ENCODE measurements at regions not wholly inside any gene's neighbourhood (a gene's known extent, or its start where the extent isn't known, plus 50 kb on each side); places are given as distances from the start of the nearest gene placed in this dataset.
"Not testable (repeated sequence)": the region's sequence is repeated elsewhere in the genome, so short reads cannot be mapped to it uniquely, and the experiment has no call there.

DNA sequence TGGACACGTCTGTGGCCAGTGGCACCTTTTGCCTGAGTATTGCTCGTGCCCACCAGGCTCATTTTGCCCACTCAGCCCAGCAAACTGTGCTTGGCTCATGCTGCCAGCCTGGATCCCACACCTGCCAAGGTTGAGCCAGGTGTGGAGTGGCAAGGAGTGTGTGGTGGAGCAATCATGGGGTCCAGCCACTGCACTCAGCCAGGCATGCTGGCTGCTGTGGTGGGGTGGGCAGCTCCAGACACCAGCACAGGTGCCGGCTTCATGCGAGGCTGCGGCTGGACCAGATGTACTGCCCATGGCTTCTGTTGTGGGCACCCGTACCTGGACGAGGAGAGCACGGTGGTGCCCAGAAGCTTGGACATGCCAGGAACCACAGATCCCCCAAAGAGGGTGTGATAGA lies 364.1 kb downstream of the TMEM38B start:
- DNase-seq = no peak

DNA sequence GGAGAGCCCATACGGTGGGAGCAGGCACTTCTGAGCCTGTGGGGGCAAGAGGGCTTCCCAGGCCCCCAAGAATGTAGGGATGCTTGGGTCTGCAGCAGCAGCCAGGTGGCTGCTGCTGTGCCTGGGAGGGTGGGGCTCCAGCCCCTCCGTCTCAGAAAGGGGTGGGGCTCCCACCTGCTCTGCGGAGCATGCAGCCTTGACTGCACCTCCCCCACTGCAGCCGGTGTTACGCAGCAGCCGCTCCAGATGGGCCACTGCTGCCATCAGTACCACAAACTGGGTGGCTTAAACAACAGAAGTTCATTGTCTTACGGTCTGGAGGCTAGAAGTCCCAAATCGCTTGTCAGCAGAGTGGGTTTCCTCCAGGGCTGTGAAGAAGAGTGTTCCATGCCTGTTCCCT lies 365.5 kb downstream of the TMEM38B start:
- DNase-seq = no peak

DNA sequence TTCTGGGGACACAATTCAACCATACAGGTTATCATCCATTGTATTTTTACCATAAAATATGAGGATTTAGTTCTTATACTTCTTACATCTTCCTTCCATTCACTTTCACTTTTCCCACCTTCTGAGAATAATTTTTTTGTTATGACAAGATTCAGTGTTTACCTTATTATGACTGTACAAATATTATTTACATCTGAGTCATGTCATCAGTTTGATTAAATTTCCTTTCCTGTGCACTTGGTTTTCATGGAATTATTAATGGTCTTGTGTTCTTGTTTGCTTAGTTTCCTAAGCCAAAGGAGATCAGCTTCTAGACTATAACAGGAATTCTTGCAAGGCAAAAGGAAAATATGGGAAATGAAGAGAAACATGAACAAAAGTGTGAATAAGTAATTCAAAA lies 366.5 kb downstream of the TMEM38B start:
- DNase-seq = no peak

DNA sequence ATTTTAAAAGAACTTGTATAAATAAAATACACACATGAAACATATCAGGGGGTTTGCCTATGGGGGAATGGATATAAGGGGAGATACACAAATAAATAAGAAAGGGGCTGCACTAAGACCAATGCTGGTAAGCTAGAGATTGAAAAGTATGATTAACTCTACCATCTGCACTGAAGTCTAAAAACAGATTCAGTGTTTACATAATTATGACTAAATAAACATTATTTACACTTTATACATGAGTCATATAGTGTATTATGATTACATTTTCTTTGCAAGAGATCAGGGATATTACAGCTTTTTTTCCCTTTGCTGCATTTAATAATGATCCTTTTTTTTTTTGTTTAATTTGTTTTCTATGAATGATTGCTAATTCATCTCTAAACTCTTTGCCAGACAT lies 367.9 kb downstream of the TMEM38B start:
- DNase-seq = no peak

DNA sequence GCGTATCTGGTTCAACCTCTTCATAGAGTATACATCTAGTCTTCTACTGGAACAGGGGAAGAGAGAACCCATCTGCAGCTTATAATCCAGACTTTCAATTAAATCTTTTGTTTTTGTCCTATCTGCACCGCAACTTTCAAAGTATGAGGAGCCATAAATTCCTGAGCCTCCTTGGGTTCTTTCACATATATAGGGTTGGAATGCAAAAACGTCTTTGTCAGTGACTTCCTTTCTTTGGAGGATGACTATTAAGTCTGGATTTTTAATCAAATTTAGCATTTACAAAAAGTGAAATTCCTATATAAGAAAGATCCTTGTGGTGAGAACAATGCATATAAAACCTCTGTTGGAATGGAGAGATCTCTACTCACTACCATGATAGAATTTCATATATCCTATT lies 370.8 kb downstream of the TMEM38B start:
- no peak for DNase-seq

DNA sequence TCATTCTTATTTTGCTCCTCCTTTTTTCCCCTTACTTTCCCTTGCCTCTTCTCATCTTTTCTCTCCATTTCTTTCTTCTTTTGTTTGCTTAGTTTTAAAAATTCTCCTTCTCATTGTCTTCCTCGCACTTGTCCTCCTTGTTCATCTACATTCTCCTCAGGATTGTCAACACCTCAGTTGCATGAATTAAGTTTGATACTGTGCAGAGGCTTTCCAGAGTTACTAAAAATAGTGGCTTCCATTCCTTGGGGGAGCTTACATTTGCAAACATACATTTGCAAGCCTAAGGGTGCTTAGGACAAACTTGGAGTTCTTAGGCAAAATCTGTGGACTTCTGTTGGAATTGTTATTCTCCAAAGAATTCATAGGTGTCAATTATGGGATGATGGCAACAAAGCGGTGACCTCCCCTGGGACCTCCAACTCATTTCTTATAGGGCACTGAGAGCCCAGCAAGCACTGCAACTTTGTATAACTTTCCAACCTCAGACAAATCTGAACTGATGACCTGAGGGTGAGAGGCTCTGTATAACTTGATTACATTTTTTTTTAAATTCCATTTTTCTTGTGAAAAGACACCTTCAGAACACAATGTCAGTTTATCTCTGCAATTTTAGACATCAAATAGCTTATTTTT lies 371.4 kb downstream of the TMEM38B start:
- no peak for DNase-seq

DNA sequence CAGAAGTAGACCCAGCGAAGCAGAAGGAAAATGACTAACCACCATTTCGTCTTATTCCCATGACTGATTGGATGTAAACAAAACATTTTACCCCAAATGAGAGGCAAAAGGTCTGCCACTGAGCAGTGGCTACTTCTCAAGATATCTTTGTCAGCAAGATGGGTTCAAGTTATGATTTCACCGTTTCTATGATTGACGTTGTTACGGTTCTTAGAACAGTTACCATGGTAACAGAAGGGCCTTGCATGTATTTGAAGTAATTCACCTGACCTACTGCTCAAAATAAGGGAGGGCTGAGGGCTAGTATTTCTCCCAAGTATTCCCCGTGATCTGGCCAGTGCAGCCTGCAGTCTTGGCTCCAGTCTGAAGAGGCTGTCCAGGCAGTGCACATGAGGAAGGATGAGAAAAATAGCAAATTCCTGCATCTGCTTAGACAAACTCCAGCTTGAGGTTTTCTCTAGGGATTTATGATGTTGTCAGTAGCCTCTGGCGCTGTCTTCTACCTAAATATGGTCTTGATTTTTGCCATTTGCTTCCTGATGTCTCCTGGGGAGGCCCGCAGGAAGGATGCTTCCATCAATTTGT lies 372.7 kb downstream of the TMEM38B start:
- DNase-seq = no peak

DNA sequence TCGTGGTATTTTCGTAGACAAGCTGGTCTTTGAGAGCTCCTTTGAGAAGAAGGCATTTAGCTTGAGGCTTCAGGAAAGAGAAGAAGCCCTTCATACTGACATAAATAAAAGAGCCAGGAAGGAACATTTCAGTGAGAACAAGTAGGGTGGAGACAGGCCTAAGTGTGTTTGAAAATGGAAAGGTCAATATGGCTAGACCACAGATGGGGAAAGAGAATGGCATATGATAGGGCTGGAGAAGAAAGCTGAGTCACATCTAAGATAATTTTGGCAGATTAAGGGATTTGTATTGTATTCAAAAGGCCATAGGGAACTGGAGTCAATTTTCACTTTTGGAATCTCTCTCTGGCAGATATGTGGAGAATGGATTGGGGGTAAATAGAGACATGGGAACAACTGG lies 374.9 kb downstream of the TMEM38B start:
- no peak for DNase-seq

DNA sequence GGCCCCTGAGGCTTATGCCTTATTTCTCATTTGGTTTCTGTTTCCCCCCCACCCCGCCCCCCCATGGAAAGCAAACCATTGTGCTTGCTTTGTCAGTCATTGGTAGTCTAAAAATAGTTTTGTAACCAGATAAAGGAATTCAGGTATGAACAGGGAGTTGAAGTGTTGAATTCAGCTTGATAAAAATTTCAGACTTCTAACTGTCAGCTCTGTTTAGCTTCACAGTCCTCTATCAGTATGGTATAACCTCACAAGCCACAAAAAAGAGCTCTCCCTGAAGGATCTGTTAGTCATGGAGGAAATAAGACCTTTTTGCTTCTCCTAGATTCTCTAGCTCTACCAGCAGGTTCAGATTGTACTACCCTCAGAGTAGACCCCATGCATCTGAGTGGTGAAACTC lies 378.1 kb downstream of the TMEM38B start:
- DNase-seq = no peak

DNA sequence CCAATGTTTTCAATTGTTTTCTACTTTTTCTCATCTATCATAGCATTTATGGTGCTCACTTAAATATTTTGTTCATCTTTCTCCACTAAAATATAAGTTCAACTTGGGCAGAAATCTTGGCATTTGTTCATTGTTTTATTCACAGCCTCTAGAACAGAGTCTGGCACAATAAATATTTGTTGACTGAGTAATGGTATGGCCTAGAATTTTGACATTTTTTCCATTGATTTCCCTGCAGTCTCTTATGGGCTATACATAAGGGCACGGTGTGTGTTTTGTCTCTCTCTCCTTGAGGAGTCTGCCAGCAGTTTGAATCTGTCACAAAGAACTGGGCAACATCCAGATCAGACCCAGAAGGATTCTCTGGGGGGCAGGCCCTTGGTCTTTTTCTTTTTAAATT lies 379.7 kb downstream of the TMEM38B start:
- DNase-seq = no peak

DNA sequence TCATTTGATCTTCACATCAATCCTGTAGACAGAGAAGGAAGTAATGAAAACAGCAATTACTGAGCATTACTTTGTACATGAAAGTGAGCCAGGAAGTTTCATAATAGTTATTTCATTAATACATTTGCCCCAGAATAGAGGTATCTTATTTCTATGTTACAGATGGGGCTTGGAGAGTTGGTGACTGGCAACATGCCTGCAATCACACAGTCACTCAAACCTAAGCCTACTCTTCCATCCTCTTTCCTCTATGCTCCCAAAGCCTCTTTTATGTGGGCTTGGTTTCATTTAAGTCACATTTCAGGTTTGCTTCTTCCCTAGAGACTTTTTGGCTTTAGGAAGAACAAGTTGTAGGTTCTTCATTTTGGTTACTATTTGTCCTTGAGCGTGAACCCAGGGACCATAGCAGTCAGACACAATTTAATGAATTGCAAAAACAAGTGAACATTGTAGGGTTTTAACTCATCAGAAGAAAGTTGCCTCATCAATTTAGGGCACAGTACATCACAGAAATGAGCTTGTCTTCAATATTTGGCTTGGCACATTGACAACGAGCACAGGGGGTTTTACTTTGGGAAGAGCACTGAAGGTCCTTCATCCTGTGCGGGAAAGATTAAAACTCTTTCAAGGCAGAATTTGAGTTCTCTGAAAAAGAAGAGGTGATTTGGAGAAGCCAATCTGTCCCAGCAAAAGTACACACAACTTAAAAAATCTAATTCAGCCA lies 381.1 kb downstream of the TMEM38B start:
- DNase-seq = no peak

DNA sequence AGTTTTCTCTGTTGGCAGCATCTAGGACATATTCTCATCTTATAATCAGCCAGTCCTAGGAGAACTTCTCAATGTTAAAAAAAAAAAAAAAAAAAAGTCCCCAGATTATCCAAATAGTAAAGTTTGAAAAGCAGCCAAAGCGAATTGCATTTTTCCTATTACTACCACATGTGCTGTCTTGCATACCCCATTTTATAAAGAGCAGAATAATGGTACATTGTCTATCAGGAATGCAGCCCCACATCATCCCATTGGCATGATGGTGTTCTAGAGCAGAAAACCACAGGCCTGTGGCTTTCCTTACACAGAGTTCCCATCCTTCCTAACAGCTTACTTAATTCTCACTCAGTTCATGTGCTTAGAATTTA lies 381.6 kb downstream of the TMEM38B start:
- no peak for DNase-seq

DNA sequence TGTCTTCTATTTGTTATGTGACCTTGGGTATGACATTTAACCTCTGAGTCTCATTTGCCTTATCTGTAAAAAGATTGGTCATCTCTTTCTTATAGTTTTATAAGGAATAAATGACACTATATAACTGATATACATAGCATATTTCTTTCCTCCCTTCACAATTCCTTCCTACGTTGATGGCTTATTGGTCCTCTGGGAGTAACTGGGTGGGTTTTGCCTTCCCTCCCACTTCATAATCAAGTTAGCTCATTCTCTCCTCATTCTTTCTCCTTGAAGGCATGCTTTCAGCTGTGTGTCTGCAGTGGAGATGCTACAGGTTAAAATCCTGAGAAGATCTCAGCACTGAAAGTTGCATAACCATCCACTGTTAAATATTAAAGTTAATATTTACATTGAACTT lies 382.4 kb downstream of the TMEM38B start:
- no peak for DNase-seq

DNA sequence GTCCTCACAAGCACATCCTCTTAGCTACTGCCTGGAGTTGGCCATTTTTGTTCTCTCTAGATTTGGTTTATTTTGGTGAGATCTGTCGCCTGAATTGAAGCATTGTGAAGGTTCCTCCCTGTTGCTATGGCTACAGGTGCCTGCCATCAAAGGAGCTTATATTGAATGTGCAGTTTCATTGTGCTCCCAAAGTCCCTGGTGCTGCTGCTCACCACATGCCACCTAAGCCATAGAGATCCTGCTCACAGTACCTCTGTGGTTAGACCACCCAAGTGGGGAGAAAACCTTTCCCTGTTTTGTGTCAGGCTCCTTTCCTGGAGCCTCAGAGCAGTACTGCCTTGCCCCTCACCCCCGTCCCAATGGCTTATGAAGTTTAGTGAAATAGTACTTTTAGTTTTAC lies 383.4 kb downstream of the TMEM38B start:
- DNase-seq = no peak

DNA sequence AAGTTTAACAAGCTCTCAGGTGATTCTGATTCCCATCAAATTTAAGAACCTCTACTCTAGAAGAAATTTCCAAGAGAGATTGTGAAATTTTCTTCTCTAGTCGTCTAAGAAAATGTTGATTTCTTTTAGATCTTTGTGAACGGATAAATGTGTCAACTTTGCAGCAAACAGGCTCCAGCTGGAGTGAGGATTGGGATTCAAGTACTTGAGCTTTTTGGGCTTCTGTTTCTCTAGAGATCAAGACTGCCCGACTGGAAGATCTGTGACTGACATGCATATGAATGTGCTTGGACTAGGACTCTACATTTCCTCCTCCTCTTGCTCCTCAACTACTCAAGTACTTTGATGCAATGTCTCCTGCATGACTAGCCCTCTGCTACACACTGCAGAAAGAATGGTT lies 388.3 kb downstream of the TMEM38B start:
- no peak for DNase-seq

DNA sequence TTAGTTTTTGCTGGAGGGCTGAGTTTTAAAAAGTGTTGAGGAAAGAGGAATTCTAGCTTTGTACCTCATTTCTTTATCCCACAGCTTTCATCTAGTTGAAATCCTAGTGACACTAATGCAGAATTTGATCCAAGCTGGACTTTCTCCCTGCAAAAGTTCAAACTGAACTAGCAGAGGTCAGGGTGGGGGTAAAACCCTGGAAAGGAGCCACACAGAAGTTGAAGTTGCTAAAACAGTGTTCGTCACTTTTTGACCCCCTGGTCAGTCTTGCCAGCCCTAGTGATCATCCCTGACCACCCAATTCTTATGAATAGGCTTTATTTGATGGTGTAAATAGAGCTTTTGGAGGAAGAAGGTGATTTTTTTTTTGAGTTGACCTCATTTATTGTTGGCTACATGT lies 390.4 kb downstream of the TMEM38B start:
- DNase-seq = no peak

DNA sequence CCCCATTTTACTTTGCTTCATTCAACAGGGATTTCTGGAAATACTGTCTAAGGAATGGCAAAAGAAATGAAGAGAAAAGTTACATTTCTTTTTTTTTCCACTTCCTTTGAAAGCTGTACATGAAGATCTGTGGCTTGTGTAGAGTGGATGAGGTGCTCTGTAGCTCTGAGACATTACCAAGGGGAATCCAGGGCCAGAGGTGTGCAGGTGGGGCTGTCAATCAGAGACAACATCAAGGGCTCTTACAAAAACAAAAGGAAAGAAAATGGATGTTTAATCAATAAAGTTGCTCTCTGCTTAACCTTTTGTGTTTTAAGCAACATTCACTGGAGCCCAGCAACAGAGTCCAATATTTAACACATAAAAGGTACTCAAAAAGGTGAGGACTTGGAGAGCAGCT lies 391.1 kb downstream of the TMEM38B start:
- DNase-seq = peak; percentile 3

DNA sequence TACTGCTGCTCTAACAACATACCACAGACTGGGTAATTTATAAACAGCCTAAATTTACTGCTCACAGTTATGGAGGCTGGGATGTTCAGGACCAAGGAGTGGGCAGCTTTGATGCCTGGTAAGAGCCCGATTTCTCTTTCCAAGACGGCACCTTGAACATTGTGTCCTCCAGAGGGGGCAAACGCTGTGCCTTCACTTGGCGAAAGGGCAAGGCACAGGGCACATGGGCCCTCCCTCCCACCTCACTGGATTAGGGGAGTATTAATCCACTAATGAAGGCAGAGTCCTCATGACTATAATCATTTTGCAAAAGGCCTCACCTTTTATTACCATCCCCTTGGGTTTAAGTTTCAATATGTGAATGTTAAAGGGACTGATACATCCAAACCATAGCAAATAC lies 397.7 kb downstream of the TMEM38B start:
- no peak for DNase-seq

DNA sequence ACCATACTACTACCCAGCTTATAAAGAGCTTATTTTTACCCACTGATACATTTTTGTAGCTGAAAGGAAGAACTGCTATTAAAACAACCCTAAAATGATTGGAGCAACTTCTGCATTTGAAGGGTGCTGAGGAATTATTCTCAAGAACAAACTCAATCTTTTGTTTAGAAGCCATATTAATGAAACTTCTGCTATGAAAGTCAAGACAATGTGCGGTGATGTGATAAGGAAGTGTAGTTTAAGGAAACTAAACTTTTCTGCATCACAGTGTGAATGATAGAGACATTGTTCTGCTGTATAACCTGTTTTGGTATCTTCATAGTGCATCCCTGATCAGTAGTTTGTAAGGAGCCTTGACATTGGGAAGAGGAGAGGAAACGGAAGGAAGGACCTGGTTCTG lies 408.5 kb downstream of the TMEM38B start:
- DNase-seq = no peak

DNA sequence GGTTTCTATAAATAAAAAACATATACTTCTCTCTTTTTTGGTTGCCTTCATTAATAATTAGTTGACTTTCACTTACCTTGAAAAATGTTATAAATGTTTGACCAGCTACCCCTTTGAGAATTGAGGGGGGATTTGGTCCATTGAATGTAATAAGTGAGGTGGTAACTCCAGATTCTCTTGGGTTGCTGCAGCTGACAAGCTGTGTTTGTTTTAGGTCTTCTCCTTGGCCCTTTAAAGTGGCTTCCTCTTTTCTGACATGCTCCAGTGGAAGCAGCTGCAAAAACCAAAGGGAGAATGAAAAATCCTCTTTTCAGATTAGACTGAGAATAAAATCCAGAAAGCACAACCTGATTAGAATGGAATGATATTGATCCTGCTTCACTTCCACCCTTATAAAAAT lies 410.5 kb downstream of the TMEM38B start:
- DNase-seq = no peak

DNA sequence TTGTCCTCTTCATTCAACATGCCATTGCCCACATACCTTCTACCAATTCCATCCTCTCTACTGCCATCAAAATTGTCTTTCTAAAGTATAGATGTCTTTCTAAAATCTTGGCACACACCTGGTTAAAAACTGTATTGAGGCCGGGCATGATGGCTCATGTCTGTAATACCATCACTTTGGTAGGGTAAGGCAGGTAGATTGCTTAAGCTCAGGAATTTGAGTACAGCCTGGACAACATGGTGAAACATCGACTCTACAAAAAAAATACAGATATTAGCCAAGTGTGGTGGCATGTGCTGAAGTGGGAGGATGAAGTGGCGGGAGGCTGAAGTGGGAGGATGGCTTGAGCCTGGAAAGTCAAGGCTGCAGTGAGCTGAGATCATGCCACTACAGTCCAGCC lies 412.1 kb downstream of the TMEM38B start:
- no peak for DNase-seq

DNA sequence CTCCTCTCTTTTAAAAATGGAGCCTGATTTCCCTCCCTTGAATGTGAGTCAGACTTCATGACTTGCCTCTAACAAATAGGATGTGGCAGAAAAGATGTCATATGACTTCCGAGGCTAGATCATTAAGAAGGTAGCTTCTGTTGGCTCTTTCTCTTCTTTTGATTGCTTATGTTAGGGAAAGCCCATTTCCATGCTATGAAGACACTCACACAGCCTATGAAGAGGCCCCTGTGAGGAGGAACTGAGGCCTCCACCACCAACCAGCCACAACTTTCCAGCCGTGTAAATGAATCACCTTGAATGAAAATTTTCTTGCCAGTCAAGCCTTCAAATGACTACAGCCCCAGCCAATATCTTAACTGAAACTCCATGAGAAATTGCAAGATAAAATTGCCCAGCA lies 413.4 kb downstream of the TMEM38B start:
- DNase-seq = no peak

DNA sequence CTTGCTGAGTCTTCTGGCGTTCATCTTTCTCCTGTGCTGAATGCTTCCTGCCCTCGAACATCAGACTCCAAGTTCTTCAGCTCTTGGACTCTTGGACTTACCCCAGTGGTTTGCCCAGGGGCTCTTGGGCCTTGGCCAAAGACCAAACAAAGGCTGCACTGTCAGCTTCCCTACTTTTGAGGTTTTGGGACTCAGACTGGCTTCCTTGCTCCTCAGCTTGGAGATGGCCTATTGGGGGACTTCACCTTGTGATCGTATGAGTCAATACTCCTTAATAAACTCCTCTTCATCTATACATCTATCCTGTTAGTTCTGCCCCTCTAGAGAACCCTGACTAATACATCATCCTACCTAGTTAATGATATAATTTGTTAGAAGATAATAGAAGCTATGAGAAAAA lies 415.4 kb downstream of the TMEM38B start:
- DNase-seq = not testable (repeated sequence)

DNA sequence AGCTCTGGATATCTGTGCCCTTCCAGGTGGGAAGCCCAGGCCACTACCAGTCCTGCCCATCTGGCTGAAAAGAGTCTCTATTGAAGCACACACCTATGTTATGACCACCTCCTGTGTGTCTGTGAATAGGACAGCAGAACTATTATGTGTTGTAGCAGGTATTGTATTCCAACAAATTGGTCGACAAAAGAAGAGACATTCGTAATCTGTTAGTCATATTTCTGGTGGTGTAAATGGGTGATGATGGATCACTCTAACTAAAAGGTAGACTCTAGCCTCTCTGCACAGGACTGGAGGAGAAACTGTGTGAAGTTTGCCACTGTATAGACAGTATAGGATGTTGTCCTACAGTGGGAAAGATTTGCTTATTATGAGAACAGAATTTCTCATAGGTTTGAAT lies 416.1 kb downstream of the TMEM38B start:
- peak; percentile 3 for DNase-seq
